ENCODE measurements at regions not wholly inside any gene's neighbourhood (a gene's known extent, or its start where the extent isn't known, plus 50 kb on each side); places are given as distances from the start of the nearest gene placed in this dataset.

- no peak overlapping the region for H3K27ac ChIP-seq (ENCODE audit: low read depth)
- H3K27me3 ChIP-seq (ENCODE audit: insufficient read depth), result no peaks in the 10 kb centered on the region
- no peak overlapping the region for H3K4me2 ChIP-seq
- H3K4me3 ChIP-seq, result no peak overlapping the region
- no peaks in the 10 kb centered on the region for H4K20me1 ChIP-seq (replicated peaks; ENCODE audit: insufficient read depth)
- no peak overlapping the region for H2AFZ ChIP-seq
- TF ChIP-seq POLR2AphosphoS5 (IDR thresholded peaks at IDR 0.05; ENCODE audit: low read depth) (no peak), NANOG (IDR thresholded peaks at IDR 0.05; ENCODE audit: borderline replicate concordance) (no peak), CREB1 (CRISPR knock-in tag; IDR thresholded peaks at IDR 0.05; ENCODE audit: low read depth) (no peak), ZNF462 (CRISPR knock-in tag; IDR thresholded peaks at IDR 0.05) (no peak), CTCF (conservative IDR thresholded peaks at IDR 0.05; ENCODE audit: low read depth in 2 of 2) (no peak), ZNF331 (CRISPR knock-in tag; IDR thresholded peaks at IDR 0.05; ENCODE audit: low read depth) (no peak), ETS1 (IDR thresholded peaks at IDR 0.05) (no peak), EZH2 (IDR thresholded peaks at IDR 0.05; ENCODE audit: low read depth, unreplicated experiment) (no peak), EZH2phosphoT487 (IDR thresholded peaks at IDR 0.05; ENCODE audit: unreplicated experiment) (no peak), STAT1 (IDR thresholded peaks at IDR 0.05; ENCODE audit: unreplicated experiment) (no peak), REST (IDR thresholded peaks at IDR 0.05; ENCODE audit: unreplicated experiment) (no peak), ZNF114 (CRISPR knock-in tag; IDR thresholded peaks at IDR 0.05) (no peak), JUNB (IDR thresholded peaks at IDR 0.05; ENCODE audit: unreplicated experiment) (no peak)
- H3K9me2 ChIP-seq (ENCODE audit: insufficient read depth), result no peaks in the 10 kb centered on the region
- Mint-ChIP-seq H3K36me3 (ENCODE audit: low read depth) (no peaks in the 10 kb centered on the region), H3K9me3 (no peaks in the 10 kb centered on the region), H3K27ac (no peak overlapping the region), H3K4me1 (no peaks in the 10 kb centered on the region), H3K27me3 (ENCODE audit: insufficient read depth, low read depth, poor library complexity) (no peaks in the 10 kb centered on the region), H3K4me3 (no peak overlapping the region)
- no peaks in the 10 kb centered on the region for H3K4me1 ChIP-seq (ENCODE audit: insufficient read depth)
- H3K36me3 ChIP-seq (ENCODE audit: insufficient read depth), result no peaks in the 10 kb centered on the region
- no peak for ATAC-seq
- no peaks in the 10 kb centered on the region for H3K79me2 ChIP-seq (replicated peaks; ENCODE audit: insufficient read depth)
- H3F3A ChIP-seq (replicated peaks; ENCODE audit: low read depth), result no peaks in the 10 kb centered on the region
- DNase-seq (ENCODE audit: low spot score), result no peak
Observed at GRCh38 chr5:88634014-88634413, 249.0 kb downstream of the MEF2C start.

Measured in GM23338 (cell line).